K562 (cell line): ENCODE measurements at regions not wholly inside any gene's neighbourhood (a gene's known extent, or its start where the extent isn't known, plus 50 kb on each side); places are given as distances from the start of the nearest gene placed in this dataset.

Source experiments
- ATAC-seq: fragments of 200-7000 bp; cut with Tn5 transposase; 3 replicates; pipeline ENCODE4 v1.9.1; 2020; ENCODE audit warnings: moderate library complexity
- BruUV-seq: library from RNA; stranded (reverse); fragments of 400-500 nt; replicated peaks from 2 replicates; lab custom pipeline; 2021; lab: Mats Ljungman, UMichigan
- CTCF ChIA-PET: fragments of 300-600 bp; formaldehyde crosslinking; extraction: SDS; loops from one replicate; lab custom pipeline; 2021; ENCODE audit warnings: low intra/inter-chr PET ratio; lab: Yijun Ruan, JAX
- POLR2A ChIA-PET: fragments of 300-600, 350-650 bp; sonication (Branson Sonifier 250); formaldehyde crosslinking; extraction: SDS; loops from one replicate; lab custom pipeline; 2021; ENCODE audit warnings: antibody characterized with exemption, inconsistent platforms; lab: Yijun Ruan, JAX
- DNase-seq, 4 experiments: peaks; one replicate each; pipeline versions ENCODE4 v3.0.0 to v3.0.0-alpha.2; 2011 to 2018; ENCODE audit warnings: low spot score in 3 of 4, mixed read lengths in 3 of 4; ENCODE audit errors: extremely low read depth in 1 of 4
- FAIRE-seq: peaks from 2 replicates; lab custom pipeline; 2011; peaks lifted over from hg19 to GRCh38; lab: Jason Lieb, UNC
- H2AFZ ChIP-seq: 2 replicates; pipeline ENCODE4 v1.6.0; 2011; ENCODE audit warnings: low read depth, low read length, control low read depth, inconsistent platforms
- H3K27ac ChIP-seq: fragments of 200-600 bp; 3 replicates; pipeline ENCODE4 v1.8.0; 2011; ENCODE audit warnings: low read depth, mild to moderate bottlenecking, control low read depth, inconsistent platforms, low read length, moderate library complexity, mixed read lengths; ENCODE audit errors: extremely low read depth
- H3K27me3 ChIP-seq, 2 experiments: fragments of 300-600 bp in 1 of 2; 2 replicates in 1 of 2; 3 replicates in 1 of 2; pipeline versions ENCODE4 v1.6.0 to v1.8.0; 2011; ENCODE audit warnings: inconsistent platforms in 2 of 2, low read length in 2 of 2, mild to moderate bottlenecking in 1 of 2, mixed read lengths in 1 of 2, moderate library complexity in 1 of 2; ENCODE audit not compliant: control insufficient read depth in 2 of 2, insufficient read depth in 2 of 2
- H3K36me3 ChIP-seq: fragments of 300-600 bp; 3 replicates; pipeline ENCODE4 v1.8.0; 2011; ENCODE audit warnings: mild to moderate bottlenecking, low read length, inconsistent platforms; ENCODE audit not compliant: control insufficient read depth, insufficient read depth
- H3K4me1 ChIP-seq, 2 experiments: fragments of 200-600 bp in 1 of 2; replicated peaks in 1 of 2; 2 replicates in 1 of 2; 3 replicates in 1 of 2; pipeline versions ENCODE4 v1.5.1 to v1.8.0; 2011; ENCODE audit warnings: inconsistent platforms in 2 of 2, low read length in 2 of 2, mild to moderate bottlenecking in 1 of 2, mixed read lengths in 1 of 2, moderate library complexity in 1 of 2; ENCODE audit not compliant: control insufficient read depth in 2 of 2, insufficient read depth in 2 of 2
- H3K4me2 ChIP-seq: 2 replicates; pipeline ENCODE4 v1.6.1; 2011; ENCODE audit warnings: low read length, control low read depth, inconsistent platforms, mixed read lengths; ENCODE audit not compliant: insufficient read depth
- H3K4me3 ChIP-seq: fragments of 200-600 bp; sonication (generic), shearing (Covaris generic); 2 replicates; pipeline ENCODE4 v1.5.1; 2016; ENCODE audit warnings: control low read depth, inconsistent platforms
- H3K79me2 ChIP-seq: fragments of 200-600 bp; 3 replicates; pipeline ENCODE4 v1.8.0; 2011; ENCODE audit warnings: low read length, inconsistent platforms; ENCODE audit not compliant: control insufficient read depth, insufficient read depth
- H3K9ac ChIP-seq, 2 experiments: 2 replicates each; pipeline versions ENCODE4 v1.6.0 to v1.6.1; 2011; ENCODE audit warnings: low read depth in 2 of 2, low read length in 2 of 2, control low read depth in 1 of 2, inconsistent platforms in 1 of 2, mild to moderate bottlenecking in 1 of 2, mixed read lengths in 1 of 2; ENCODE audit not compliant: insufficient read depth in 1 of 2
- H3K9me1 ChIP-seq: one replicate; pipeline ENCODE4 v1.6.0; 2011; ENCODE audit warnings: inconsistent platforms, mild to moderate bottlenecking, low read length, moderate library complexity; ENCODE audit not compliant: control insufficient read depth, insufficient read depth
- H3K9me3 ChIP-seq: replicated peaks from 2 replicates; pipeline ENCODE4 v1.5.1; 2011; ENCODE audit warnings: low read depth, low read length, inconsistent platforms; ENCODE audit not compliant: control insufficient read depth, insufficient read depth
- H4K20me1 ChIP-seq: replicated peaks from 2 replicates; pipeline ENCODE4 v1.6.1; 2011; ENCODE audit warnings: low read length, inconsistent platforms, mixed read lengths; ENCODE audit not compliant: control insufficient read depth, insufficient read depth
- ATF7 ChIP-seq: fragments of 450-650 bp; IDR thresholded peaks from 2 replicates; pipeline ENCODE4 v1.7.1; 2014; ENCODE audit warnings: mild to moderate bottlenecking, moderate library complexity
- GTF2E2 ChIP-seq: fragments of 200-800 bp; sonication (Bioruptor generic); IDR thresholded peaks from 2 replicates; pipeline ENCODE4 v1.6.1; 2016; ENCODE audit warnings: missing genetic modification characterization, missing compliant biosample characterization
- MCM7 ChIP-seq, 2 experiments: fragments of 450-650 bp; IDR thresholded peaks; 2 replicates each; pipeline ENCODE4 v1.6.1; 2016 to 2018
- MEIS2 ChIP-seq: fragments of 450-650 bp; IDR thresholded peaks from 2 replicates; pipeline ENCODE4 v1.6.1; 2014; ENCODE audit warnings: mild to moderate bottlenecking; ENCODE audit not compliant: partially characterized antibody
- RBM39 ChIP-seq: fragments of 200-400 bp; formaldehyde crosslinking; optimal IDR thresholded peaks from 2 replicates; pipeline ENCODE3; 2018; ENCODE audit warnings: low read depth, low read length
- SMARCE1 ChIP-seq: fragments of 450-650 bp; IDR thresholded peaks from 2 replicates; pipeline ENCODE4 v1.7.1; 2016; ENCODE audit warnings: mild to moderate bottlenecking
- ZBTB8A ChIP-seq: fragments of 450-650 bp; IDR thresholded peaks from 2 replicates; pipeline ENCODE4 v1.6.1; 2018; ENCODE audit warnings: mild to moderate bottlenecking, moderate library complexity; ENCODE audit not compliant: partially characterized antibody
- ZNF12 ChIP-seq: sonication (generic); formaldehyde crosslinking; IDR thresholded peaks from 2 replicates; pipeline ENCODE4 v1.4.0; 2020; ENCODE audit warnings: mild to moderate bottlenecking, missing genetic modification reagents
- ZNF133 ChIP-seq: fragments of 250-450 bp; sonication (Bioruptor Pico); IDR thresholded peaks from 2 replicates; pipeline ENCODE4 v1.4.0; 2020; ENCODE audit warnings: mild to moderate bottlenecking
- WGBS: fragments of 100-300 bp; shearing (Covaris generic); methylation state at CpG from one replicate; pipeline ENCODE4 v1.1.6; 2016; ENCODE audit warnings: low coverage, mixed read lengths; ENCODE audit not compliant: insufficient coverage; ENCODE audit errors: missing lambda C conversion rate; 5-methylcytosine and 5-hydroxymethylcytosine counted together
- in situ Hi-C: fragments of 300-500 bp; cut with MboI; formaldehyde crosslinking; loops from 4 replicates; pipeline ENCODE4 v1.15.0; 2018; ENCODE audit warnings: inconsistent platforms, mixed read lengths
- intact Hi-C: fragments of 100-400 bp; cut with micrococcal nuclease; formaldehyde crosslinking; loops from 2 replicates; pipeline ENCODE4 v1.14.2; 2022

- DNase-seq = no peak
- no peak for FAIRE-seq
- H3K27ac ChIP-seq = no peak overlapping the region
- in situ Hi-C loops (no loop called here), intact Hi-C loops (no loop called here)
- H3K4me3 ChIP-seq = no peak overlapping the region
- no peaks in the 10 kb centered on the region for H4K20me1 ChIP-seq
- no TSS peak for BruUV-seq
- no peaks in the 10 kb centered on the region for H3K79me2 ChIP-seq
- no peaks in the 10 kb centered on the region for H3K36me3 ChIP-seq
- no peak overlapping the region for H3K4me2 ChIP-seq
- no peaks in the 10 kb centered on the region for H3K4me1 ChIP-seq
- 2% methylated on average over 4 of the region's 4 CpGs for WGBS
- TF ChIP-seq MCM7 (IDR thresholded peaks at IDR 0.05) = no peak
- TF ChIP-seq GTF2E2 (tag) = no peak
- no peak for TF ChIP-seq SMARCE1
- TF ChIP-seq MEIS2 = no peak
- TF ChIP-seq ZBTB8A = no peak
- TF ChIP-seq ZNF12 (CRISPR knock-in tag) = no peak
- TF ChIP-seq RBM39 = no peak
- H3K9ac ChIP-seq = no peak overlapping the region
- H3K9me3 ChIP-seq = no peaks in the 10 kb centered on the region
- no peak overlapping the region for H2AFZ ChIP-seq
- no peak for ATAC-seq
- ChIA-PET CTCF (no interaction called here), POLR2A (no interaction called here)
- no peaks in the 10 kb centered on the region for H3K27me3 ChIP-seq
- H3K9me1 ChIP-seq = no peaks in the 10 kb centered on the region
These were observed 142.0 kb upstream of the AGBL1 start for GRCh38 chr15:85937661-85938060.

- Histone ChIP-seq H3K4me3 (no peak overlapping the region), H3K27ac (no peak overlapping the region), H3K27me3 (no peaks in the 10 kb centered on the region), H3K4me1 (no peaks in the 10 kb centered on the region), H2AFZ (no peak overlapping the region), H3K9me1 (no peaks in the 10 kb centered on the region), H3K36me3 (no peaks in the 10 kb centered on the region), H4K20me1 (no peaks in the 10 kb centered on the region), H3K4me2 (no peak overlapping the region), H3K79me2 (no peaks in the 10 kb centered on the region), H3K9ac (no peak overlapping the region), H3K9me3 (no peaks in the 10 kb centered on the region)
- FAIRE-seq (no peak), ATAC-seq (no peak), DNase-seq (no peak)
- 4% methylated on average over 2 of the region's 2 CpGs for WGBS
- ChIA-PET POLR2A (no interaction called here), CTCF (no interaction called here)
- intact Hi-C loops = no loop called here
- in situ Hi-C loops = no loop called here
- no TSS peak for BruUV-seq
- TF ChIP-seq ZNF133 (CRISPR knock-in tag) (no peak), ATF7 (no peak)
These were observed 138.3 kb upstream of the AGBL1 start for GRCh38 chr15:85941186-85941855.
